Renal pelvis (tissue), 1 donor: ENCODE measurements at regions not wholly inside any gene's neighbourhood (a gene's known extent, or its start where the extent isn't known, plus 50 kb on each side); places are given as distances from the start of the nearest gene placed in this dataset.
A peak's percentile ranks its signal among the peaks of the same experiment; 100 is the strongest.
"Not testable (repeated sequence)": the region's sequence is repeated elsewhere in the genome, so short reads cannot be mapped to it uniquely, and the experiment has no call there.

Experiments
- DNase-seq: peaks from one replicate; pipeline ENCODE4 v3.0.0-alpha.2; 2013

DNA sequence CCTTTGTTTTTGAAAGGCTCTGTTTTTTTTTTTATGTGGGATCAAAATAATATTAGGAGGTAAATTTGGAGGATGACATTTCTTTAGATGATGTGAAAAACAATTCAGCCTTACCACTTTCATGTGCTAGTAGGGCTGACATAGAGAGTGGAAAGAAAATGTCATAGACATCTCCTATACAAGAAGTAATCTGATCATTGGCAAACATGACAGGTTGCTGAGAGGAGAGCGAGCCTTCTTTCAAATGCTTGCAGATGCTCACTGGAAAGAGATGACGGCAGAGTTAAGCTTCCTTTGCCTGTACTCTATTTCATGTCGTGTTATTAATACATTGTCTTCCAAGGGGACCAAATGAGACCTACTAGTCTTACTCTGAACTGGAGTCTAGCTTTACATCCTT lies 160.1 kb upstream of the DAP start:
- no peak for DNase-seq

DNA sequence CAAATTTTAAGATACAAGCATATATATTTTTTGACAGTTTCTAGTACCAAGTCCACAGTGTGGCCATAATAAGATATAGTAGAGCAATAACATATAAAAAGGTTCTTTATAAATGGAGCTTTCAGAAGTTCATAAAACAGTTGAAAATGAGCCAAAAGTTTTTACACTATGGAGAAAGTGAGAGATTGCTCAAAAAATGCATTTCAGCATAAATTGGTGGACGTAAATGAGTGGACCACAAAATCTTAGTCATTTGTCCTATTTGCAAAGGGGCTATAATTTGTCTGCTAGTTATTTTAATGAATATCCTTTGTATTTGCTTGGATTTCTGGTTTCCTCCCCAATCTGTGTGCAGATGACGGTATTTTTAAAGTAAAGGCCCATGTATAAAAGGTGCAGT lies 159.4 kb upstream of the DAP start:
- DNase-seq = no peak

DNA sequence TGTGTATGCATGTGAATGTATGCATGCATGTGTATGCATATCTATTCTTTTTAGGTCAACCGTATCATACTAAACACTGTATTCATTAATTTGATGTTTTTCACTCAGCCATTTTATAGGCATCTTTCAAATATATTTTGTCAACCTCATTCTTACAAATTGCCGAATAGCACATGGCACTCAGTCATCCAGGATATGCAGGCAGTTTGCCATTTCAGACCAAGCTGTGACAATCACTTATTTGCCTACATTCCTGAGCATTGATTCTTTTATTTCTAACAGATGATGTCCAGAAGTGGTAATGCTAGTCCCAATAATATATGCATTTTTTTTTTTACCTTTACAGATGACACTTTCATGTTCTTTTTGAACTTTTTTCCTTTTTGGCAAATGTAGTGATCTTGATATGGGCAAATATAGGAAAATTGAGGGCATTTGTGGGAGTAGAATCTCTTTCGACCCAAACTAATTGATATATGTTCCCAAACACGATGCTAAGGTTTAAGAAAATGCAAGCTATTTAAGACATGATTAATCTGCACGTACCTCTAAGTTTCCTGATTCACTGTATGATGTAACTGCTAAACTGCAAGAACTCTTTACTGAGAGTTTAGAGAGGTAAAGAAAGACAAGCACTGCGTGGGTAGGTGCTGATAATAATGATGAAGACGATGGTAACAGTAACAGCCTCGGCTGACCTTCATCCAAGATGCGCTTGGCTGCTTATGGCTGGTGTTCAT lies 153.9 kb upstream of the DAP start:
- no peak for DNase-seq

DNA sequence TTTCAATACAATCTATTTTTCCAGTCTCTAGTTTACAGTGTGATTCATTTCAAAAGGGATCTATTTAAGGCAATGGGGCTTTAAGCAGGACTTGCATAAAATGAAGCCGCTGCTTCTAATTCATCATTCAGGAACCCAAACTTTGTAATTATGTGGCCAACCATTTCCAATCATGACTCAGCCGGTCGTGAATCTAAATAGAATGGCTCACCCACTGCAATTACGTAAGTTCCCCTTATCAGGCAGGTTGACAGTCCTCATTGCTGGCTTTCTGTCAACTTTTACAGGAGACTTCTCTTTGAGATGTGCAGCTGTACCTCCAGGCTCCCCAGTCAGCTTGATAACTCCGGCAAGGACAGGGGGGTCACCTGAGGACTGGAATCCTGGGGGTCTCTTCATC lies 152.8 kb upstream of the DAP start:
- no peak for DNase-seq

DNA sequence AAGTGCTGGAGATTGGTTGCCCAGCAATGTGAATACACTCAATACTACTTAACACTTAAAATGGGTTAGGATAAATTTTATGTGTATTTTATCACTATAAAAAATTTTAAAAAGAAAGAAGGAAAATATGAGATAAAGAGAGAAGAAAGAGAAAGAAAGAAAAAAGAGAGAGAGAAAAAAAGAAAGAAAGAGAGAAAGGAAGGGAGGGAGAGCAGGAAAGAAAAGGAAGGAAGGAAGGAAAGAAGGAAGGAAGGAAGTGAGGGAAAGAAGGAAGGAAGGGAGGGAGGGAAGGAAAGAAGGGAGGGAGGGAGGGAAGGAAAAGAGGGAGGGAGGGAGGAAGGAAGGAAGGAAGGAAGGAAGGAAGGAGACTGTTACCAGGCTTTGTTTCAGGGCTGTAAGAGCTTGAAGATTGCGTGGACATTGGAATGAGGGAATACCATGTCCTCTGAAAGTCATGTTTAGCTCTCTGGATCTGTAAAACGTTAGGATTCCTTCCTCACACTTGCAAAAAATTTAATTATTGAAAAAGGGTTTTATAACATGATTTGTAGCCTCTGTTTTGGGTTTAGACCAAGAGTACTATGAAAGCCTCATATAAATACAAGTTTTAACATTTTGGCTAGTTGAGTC lies 152.3 kb upstream of the DAP start:
- no peak for DNase-seq

DNA sequence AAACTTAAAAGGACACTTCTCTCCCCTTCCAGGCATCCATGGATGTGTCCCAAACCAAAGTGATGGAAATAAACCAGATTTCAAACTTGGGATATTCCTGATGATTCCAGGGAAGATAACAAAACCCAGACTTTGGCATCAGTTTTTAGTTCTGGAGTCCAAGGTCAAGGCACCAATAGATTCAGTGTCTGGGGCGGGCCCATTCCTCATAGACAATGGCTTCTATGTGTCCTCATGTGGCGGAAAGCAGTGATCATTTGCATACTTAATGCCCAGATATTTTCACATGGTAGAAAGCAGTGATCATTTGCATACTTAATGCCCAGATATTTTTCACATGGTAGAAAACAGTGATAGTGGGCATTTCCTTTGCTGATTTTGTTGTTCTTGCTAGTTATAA lies 151.4 kb upstream of the DAP start:
- no peak for DNase-seq

DNA sequence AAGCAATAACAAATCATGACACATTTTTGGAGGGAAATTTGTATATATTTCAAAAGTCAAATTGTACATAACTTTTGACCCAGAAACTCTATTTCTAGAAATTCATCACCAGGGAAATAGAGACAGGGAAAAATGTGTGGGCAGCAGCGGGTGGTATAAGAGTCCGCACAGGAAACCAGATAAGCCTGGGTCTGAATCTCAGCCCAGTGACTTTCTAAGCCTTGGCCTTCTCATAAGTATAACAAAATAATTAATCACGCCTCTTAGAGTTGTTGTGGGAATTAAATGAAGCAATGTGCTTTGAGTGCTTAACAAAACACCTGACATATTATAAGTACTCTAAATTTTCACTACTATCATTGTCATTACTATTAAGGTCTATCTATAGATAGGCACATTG lies 149.2 kb upstream of the DAP start:
- DNase-seq = no peak

DNA sequence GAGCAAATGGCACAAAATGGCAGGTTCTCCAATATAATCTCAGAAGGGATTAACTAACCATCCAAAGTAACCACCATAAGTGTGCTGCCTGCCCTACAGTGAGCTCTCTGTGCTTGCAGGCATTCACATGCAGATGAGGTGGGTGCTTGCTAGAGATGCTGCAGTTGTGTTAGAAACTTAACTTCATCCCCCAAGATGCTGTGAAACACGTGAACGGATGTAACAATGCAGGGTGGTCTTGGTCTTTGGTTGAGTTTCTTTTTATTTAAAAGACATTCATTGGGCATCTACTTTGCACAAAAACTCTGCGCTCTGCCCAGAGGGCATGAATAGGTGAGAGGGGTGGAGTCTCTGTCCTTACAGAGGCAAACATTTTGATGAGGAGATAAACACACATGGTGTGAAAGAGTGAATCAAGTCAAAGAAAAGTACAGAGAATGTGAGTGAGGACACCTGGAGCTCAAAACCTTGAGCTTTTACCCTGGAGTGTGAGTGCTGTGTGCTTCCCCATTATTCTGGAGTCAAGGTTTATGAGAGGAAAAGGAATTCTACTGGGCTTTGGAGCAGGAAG lies 143.9 kb upstream of the DAP start:
- no peak for DNase-seq

DNA sequence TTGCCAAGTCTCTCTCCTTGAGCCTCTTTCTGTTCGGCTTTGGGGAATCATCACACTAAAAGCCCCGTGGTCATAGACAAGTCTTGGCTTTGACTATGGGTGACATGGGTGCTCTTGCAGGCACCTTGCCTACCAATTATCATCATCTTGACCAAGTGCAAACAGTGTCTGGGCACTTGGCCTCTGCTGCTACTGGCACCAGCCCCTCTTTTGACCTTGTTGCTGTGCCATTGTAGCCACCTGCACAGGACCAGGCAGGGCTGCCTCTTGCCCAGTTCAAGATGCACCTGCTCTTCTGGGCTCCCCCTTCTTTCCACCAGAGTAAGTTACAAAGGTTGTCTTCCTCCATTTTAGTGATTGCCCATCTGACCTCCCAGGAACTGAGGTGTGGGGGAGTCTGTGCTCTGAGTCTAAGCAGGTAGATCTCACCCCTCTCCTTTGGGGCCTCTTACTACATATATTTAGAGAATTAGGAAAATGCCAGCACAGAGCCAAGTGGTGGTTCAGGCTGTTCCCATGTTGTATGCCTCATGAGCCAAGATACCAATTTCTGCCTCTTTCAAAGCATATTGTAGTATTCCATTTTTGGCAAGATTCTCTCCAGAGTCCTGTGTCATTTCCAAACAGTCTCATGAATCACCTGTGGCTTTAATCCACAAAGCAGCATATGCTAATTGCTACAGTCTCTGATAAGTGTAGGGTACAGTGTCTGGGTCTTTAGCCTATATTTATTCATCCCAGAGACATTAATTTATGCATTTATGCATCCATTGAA lies 142.9 kb upstream of the DAP start:
- DNase-seq = no peak

DNA sequence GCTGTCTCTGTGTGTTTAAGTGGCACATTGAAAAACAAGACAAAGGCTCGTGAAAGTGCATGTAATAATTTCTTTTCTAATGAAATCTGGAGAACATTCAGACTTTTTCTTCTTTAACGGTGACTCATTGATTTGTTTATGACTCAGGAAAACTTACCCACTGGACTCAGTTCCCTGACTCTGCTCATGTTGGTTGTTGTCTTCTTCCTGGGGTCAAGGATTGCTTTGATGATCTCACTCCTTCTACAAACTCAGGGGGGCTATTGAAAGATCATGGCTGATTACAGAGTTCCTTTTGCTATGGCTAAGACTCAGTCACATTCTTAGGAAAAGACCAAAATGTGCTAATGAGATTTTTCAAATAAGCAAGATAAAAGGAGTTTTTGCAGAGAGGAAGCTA lies 141.1 kb upstream of the DAP start:
- no peak for DNase-seq

DNA sequence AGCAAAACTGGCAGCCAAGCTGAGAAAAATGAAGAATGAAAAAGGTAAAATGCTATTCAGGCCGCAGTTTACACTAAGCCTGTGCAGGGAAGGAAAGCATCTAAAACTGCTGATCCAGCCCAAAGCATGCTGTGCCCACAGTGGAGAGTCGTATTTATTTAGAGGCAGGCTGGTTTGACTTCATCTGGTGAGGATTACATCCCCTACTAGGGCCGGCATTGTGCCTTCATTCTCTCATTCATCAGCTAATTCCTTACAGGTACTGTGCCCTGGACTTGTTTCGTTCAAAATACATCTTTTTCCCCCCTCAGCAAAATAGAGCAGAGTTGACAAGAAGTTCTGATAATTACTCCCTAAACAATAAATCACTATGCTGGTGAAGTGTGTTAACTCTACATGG lies 137.5 kb upstream of the DAP start:
- DNase-seq = no peak

DNA sequence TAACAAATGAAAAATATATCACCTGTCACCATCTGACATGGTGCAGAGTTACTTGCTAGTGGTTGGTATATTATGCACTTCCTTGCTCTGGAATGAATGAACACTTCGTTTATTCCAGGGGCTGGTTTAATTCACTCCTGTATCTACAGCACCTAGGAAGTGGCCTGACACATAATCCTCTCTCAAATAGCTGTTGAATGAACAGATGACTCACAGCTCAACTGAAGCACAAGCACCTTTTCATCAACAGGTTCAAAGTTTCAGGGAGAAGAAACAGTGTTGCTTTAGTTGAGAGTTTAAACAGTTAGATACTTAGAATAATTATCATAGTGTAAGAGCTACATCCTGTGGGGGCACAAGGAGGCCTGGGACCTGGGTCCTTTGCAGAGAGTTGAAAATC lies 135.0 kb upstream of the DAP start:
- DNase-seq = no peak

DNA sequence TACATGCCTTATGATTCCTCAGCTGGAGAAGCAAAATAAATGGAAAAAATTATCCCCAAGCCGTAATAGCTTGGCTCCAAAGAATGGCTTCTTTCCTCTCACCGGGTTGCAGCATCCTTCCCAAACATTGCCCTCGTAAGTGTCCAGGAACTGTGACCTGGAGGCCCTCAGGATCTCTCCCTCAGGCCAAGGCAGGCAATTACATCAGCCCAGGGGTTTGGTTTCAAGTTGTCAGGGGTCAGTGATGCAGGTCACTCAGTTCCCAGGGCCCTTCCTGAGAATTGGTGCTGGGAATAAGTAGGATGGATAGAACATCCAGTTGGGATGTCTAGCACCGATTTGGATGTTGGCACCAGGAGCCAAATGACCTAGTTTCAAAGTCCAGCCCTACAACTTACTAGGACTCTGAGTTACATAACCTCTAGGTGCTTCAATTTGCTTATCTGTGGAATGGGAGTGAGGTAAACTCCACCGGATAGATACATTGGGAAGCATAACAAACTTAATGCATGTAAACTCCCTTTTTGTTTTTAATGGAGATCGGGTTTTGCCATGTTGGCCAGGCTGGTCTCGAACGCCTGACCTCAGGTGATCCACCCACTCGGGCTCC lies 133.5 kb upstream of the DAP start:
- peak; percentile 27 for DNase-seq

DNA sequence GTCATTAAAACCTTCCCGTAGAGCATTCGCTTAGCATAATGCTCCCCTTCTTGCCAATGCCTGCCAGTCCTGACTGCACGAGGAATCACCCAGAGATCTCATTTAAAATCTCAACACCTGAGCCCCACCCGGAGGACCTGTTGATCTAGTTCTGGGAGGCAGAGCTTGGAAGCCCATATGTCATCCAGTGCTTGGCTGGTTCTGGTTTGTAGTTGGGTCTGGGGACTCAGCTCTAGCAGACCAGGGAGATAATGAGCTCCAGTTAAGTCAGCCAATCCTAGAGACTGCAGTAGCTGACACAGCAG lies 131.8 kb upstream of the DAP start:
- no peak for DNase-seq

DNA sequence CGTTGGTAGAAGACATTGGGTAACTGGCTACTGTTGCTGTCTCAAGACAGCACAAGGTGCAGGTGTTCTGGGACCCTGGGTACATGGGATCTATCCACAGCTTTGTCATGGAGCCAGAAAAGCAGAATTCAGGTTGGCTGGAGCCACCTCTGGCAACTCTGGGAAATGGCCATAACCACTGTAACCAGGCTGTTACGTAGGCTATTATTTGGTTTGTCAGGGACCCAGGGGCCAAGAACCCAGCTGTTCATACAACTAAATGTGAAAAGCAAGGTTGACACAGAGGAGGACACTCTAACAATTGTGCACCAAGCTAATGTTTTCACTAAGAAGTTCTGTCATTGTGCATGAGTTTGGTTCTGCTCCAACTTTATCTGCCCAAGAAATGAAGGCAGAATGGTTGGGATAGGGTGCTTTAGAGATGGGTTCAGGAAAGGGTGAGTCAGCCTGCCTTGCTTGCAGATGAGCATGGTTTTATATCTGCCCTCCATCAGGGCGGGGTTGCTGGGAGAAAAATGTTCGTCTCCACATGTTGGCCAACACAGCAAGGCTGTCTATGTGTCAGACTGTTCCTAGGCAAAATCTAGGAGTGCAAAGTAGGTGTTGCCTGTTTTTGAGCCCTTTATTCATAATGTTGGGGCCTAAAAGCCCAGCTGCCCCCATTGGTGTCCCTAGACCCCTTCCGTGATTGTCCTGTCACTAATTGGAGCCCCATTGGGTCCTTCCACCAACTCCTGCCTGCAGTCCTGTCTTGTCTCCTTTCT lies 131.3 kb upstream of the DAP start:
- no peak for DNase-seq

DNA sequence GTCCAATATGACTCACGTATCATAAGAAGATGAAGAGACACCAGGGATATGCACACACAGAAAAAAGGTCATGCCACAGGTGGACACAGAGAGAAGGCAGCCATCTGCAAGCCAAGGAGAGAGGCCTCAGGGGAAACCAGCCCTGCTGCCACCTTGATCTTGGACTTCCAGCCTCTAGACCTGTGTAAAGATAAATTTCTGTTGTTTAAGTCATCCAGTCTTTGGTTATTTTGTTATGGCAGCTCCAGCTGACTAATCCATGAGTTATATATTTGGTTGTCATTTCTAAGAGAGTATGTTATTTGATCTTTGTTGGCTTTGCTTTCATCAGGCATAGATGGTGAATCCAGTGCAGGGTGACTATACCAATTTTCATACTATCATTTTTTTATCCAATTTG lies 130.2 kb upstream of the DAP start:
- no peak for DNase-seq

DNA sequence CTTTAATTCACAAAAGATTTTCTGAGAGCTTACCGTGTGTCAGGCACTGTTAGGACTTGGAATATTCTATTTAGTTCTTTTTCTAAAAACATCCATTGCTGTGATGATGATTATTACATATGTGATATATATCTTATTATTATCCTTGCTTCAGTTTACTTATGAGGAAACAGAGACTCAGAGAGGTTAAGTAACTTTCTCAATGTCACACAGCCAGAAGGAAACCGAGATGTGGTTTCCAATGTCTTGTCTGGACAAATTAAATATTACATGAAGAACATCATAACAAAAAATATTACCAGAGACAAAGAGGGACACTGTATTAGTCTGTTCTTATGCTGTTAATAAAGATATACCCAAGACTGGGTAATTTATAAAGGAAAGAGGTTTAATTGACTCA lies 125.5 kb upstream of the DAP start:
- DNase-seq = no peak

DNA sequence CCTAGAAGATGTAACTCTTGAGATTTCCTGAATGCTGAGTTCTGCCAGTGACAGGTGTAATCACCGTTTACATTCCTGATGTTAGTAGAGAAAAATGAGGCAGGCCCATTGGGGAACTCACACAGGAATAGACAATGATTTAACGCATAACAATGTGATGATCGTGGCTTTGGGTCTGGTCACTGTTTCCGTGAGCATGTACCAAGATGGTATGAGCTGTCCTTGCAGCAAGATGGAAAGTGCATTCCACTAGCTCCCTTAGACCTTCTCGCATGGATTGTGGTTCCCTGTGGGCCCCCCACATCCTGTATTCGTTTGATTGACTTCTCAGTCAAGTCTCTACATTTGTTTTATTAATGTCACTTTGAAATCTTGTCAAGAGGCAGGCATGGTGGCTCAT lies 124.0 kb upstream of the DAP start:
- DNase-seq = no peak

DNA sequence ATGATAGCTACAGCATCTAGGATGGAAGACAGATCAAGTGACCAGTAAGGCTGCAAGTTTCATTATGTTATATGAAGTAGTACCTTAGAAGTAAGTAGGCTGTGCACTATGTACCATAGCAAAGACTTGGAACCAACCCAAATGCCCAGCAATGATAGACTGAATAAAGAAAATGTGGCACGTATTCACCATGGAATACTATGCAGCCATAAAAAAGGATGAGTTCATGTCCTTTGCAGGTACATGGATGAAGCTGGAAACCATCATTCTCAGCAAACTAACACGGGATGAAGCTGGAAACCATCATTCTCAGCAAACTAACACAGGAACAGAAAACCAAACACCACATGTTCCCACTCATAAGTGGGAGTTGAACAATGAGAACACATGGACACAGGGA lies 122.9 kb upstream of the DAP start:
- not testable (repeated sequence) for DNase-seq

DNA sequence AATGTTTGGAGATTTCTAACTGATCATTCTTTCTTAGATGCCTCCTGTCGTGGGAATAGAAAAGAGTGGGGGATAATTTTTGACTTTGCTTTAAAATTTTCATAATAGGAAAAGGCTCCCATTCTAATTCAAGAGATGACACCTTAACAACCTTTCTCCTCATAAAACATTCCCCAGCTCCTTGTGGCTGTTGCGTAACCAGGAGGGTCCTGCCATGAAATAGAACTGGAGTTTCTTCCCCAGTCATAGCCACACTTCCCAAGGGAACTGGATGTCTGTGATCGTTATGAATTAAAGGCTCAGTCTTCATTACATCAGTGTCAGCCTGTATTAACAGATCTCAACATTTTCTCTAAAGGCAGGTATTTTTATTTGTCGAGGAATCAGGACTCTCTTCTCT lies 119.9 kb upstream of the DAP start:
- no peak for DNase-seq

DNA sequence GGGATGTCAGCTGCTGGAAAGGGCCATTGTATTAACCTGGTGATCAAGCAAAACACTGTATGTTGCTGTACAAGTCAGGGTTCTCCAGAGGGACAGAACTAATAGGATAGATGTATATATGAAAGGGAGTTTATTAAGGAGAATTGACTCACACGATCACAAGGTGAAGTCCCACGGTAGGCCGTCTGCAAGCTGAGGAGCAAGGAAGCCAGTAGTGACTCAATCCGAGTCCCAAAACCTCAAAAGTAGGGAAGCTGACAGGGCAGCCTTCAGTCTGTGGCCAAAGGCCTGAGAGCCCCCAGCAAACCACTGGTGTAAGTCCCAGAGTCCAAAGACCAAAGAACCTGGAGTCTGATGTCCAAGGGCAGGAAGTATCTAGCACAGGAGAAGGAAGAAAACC lies 116.0 kb upstream of the DAP start:
- not testable (repeated sequence) for DNase-seq
